ENCODE measurements at regions not wholly inside any gene's neighbourhood (a gene's known extent, or its start where the extent isn't known, plus 50 kb on each side); places are given as distances from the start of the nearest gene placed in this dataset.
"Not testable (repeated sequence)": the region's sequence is repeated elsewhere in the genome, so short reads cannot be mapped to it uniquely, and the experiment has no call there.

DNA sequence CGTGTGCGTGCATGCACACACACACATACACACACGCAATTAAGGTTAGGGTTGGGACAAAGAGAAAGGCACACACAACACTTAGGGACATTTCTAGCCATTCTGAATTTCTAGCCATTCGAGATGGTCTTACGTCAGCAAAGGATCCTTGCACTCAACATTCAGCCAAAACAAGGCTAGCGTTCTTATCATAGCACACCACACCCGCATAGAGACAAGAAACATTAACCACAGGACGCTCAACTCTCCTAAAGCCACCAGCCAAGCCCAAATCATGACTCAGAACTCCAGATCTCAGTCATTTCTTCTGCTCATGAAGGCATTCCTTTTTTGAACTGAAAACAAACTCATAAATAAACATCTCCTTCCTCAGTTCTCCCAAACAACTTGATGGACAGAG lies 106.8 kb downstream of the LMO4 start:
- FAIRE-seq, result no peak

DNA sequence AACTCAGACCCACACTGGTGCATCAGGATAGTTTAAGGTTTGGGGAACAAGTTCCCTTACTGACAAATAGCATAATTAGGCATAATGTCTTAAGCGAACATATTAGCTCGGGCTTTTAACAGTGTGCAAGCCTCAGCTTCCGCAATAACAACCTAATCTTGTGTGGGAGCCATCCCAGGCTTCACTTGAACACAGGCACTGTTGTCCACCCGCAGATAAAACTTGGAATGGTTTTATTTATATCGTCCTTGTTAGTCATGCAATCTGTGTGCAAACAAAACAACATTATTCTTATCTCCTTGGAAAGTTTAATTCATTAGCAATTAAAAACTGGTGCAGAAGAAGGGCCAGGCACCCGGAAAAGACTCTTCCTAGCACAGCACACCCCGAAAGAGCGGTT lies 107.4 kb downstream of the LMO4 start:
- H3K36me3 ChIP-seq (ENCODE audit: control insufficient read depth in 2 of 3, insufficient read depth in 3 of 3, low read length in 3 of 3); H3K4me1 ChIP-seq (ENCODE audit: control insufficient read depth in 2 of 3, insufficient read depth in 2 of 3, low read depth in 1 of 3, low read length in 3 of 3); H3K27ac ChIP-seq (ENCODE audit: low read depth in 2 of 2, low read length in 2 of 2); H3K27me3 ChIP-seq (ENCODE audit: control insufficient read depth, insufficient read depth, low read length); intact Hi-C loops (cut with DNase I); H3K9me3 ChIP-seq (ENCODE audit: control insufficient read depth in 2 of 3, insufficient read depth in 1 of 3, low read length in 3 of 3); FAIRE-seq; DNase-seq; H3K4me3 ChIP-seq (ENCODE audit: low read length in 3 of 3); H3K9ac ChIP-seq (ENCODE audit: low read length in 3 of 3): not testable (repeated sequence)

More for the DNA sequence above, 106.8 kb downstream of the LMO4 start:
- TF ChIP-seq, protein P1, sequence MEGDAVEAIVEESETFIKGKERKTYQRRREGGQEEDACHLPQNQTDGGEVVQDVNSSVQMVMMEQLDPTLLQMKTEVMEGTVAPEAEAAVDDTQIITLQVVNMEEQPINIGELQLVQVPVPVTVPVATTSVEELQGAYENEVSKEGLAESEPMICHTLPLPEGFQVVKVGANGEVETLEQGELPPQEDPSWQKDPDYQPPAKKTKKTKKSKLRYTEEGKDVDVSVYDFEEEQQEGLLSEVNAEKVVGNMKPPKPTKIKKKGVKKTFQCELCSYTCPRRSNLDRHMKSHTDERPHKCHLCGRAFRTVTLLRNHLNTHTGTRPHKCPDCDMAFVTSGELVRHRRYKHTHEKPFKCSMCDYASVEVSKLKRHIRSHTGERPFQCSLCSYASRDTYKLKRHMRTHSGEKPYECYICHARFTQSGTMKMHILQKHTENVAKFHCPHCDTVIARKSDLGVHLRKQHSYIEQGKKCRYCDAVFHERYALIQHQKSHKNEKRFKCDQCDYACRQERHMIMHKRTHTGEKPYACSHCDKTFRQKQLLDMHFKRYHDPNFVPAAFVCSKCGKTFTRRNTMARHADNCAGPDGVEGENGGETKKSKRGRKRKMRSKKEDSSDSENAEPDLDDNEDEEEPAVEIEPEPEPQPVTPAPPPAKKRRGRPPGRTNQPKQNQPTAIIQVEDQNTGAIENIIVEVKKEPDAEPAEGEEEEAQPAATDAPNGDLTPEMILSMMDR (IDR thresholded peaks at IDR 0.05; ENCODE audit: borderline replicate concordance, extremely low read depth, insufficient read depth), result no peak
- H3K9ac ChIP-seq (ENCODE audit: low read length in 3 of 3), result no peak overlapping the region
- H3K4me1 ChIP-seq (ENCODE audit: control insufficient read depth in 2 of 3, insufficient read depth in 2 of 3, low read depth in 1 of 3, low read length in 3 of 3), result no peaks in the 10 kb centered on the region
- H3K27ac ChIP-seq (ENCODE audit: low read depth in 2 of 2, low read length in 2 of 2), result no peak overlapping the region
- H3K27me3 ChIP-seq (ENCODE audit: control insufficient read depth, insufficient read depth, low read length), result no peaks in the 10 kb centered on the region
- H3K4me3 ChIP-seq (ENCODE audit: low read length in 3 of 3), result no peak overlapping the region
- intact Hi-C loops (cut with DNase I), result no loop called here
- H3K36me3 ChIP-seq (ENCODE audit: control insufficient read depth in 2 of 3, insufficient read depth in 3 of 3, low read length in 3 of 3), result no peaks in the 10 kb centered on the region
- no peak for DNase-seq
- H3K9me3 ChIP-seq (ENCODE audit: control insufficient read depth in 2 of 3, insufficient read depth in 1 of 3, low read length in 3 of 3), result no peaks in the 10 kb centered on the region

DNA sequence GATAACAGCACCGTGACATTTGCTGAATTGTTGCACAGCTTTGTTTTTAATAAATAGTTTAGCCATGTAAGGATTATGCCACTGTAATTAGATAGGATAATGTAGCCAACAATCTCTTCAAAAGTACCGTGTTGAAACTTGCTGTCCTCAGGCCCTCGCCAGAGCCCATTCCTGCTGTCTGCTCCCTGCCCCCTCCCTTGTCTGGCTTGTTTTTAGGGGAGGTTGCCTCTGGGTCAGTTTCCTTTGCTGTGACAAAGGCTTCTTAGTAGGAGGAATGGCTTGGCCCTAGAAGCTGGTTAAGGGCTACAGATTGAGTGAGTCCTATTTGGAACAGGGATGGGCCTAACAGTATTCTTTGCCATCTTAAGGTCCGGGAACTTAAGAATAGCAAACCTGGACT lies 107.9 kb downstream of the LMO4 start:
- Histone ChIP-seq H3K4me3 (ENCODE audit: low read length in 3 of 3) (no peak overlapping the region), H3K27ac (ENCODE audit: low read depth in 2 of 2, low read length in 2 of 2) (no peak overlapping the region), H3K27me3 (ENCODE audit: control insufficient read depth, insufficient read depth, low read length) (no peaks in the 10 kb centered on the region), H3K9ac (ENCODE audit: low read length in 3 of 3) (no peak overlapping the region), H3K9me3 (ENCODE audit: control insufficient read depth in 2 of 3, insufficient read depth in 1 of 3, low read length in 3 of 3) (no peaks in the 10 kb centered on the region), H3K36me3 (ENCODE audit: control insufficient read depth in 2 of 3, insufficient read depth in 3 of 3, low read length in 3 of 3) (no peaks in the 10 kb centered on the region), H3K4me1 (ENCODE audit: control insufficient read depth in 2 of 3, insufficient read depth in 2 of 3, low read depth in 1 of 3, low read length in 3 of 3) (no peaks in the 10 kb centered on the region)
- TF ChIP-seq, protein P1 (IDR thresholded peaks at IDR 0.05; ENCODE audit: borderline replicate concordance, extremely low read depth, insufficient read depth), result no peak
- intact Hi-C loops (cut with DNase I), result no loop called here
- FAIRE-seq (no peak), DNase-seq (peak in 1 of 5 donors; percentile 75)

DNA sequence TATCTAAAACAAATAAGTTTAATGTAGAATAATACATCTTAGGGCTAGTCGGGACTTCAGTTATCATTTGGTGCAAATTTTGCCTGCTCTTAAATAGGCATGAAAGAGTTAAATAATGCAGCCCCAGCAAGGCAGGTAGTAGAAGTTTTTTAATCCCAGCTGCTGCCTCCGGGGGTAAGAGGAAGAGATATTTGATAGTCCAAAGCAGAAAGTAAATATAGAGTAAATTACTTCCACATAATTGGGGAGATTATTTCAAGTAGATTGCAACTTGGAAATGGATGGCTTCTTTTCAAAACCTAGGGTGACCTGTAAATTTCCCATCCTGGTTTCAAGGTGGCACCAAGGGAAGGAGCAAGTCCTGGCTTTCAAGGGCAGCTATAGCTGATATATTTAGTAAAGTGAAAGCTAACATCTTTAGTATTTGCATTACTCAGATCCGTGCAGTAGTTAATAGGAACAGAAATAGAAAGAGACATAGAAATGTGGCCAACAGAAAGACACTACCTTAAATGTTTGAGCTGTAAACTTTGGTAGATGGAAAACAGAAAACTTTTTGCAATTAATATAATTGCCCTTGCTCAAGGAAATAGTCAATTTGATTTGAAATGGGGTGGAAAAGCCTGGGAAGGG lies 109.1 kb downstream of the LMO4 start:
- H3K4me3 ChIP-seq (ENCODE audit: low read length in 3 of 3), result no peak overlapping the region
- no peaks in the 10 kb centered on the region for H3K9me3 ChIP-seq (ENCODE audit: control insufficient read depth in 2 of 3, insufficient read depth in 1 of 3, low read length in 3 of 3)
- TF ChIP-seq, protein P1 (IDR thresholded peaks at IDR 0.05; ENCODE audit: borderline replicate concordance, extremely low read depth, insufficient read depth), result no peak
- H3K27me3 ChIP-seq (ENCODE audit: control insufficient read depth, insufficient read depth, low read length), result no peaks in the 10 kb centered on the region
- H3K36me3 ChIP-seq (ENCODE audit: control insufficient read depth in 2 of 3, insufficient read depth in 3 of 3, low read length in 3 of 3), result no peaks in the 10 kb centered on the region
- no peak overlapping the region for H3K27ac ChIP-seq (ENCODE audit: low read depth in 2 of 2, low read length in 2 of 2)
- no peak for FAIRE-seq
- intact Hi-C loops (cut with DNase I), result no loop called here
- no peak overlapping the region for H3K9ac ChIP-seq (ENCODE audit: low read length in 3 of 3)
- no peaks in the 10 kb centered on the region for H3K4me1 ChIP-seq (ENCODE audit: control insufficient read depth in 2 of 3, insufficient read depth in 2 of 3, low read depth in 1 of 3, low read length in 3 of 3)
- DNase-seq, result no peak
